GM12891 (cell line): ENCODE measurements at regions not wholly inside any gene's neighbourhood (a gene's known extent, or its start where the extent isn't known, plus 50 kb on each side); places are given as distances from the start of the nearest gene placed in this dataset.
"Not testable (repeated sequence)": the region's sequence is repeated elsewhere in the genome, so short reads cannot be mapped to it uniquely, and the experiment has no call there.

Source experiments
- DNase-seq: peaks from one replicate; pipeline ENCODE4 v3.0.0; 2011; ENCODE audit warnings: low spot score; ENCODE audit not compliant: insufficient read length
- FAIRE-seq: peaks from 2 replicates; lab custom pipeline; 2011; peaks lifted over from hg19 to GRCh38; lab: Jason Lieb, UNC
- PAX5 ChIP-seq: IDR thresholded peaks from 2 replicates; pipeline ENCODE4 v1.6.1; 2011; ENCODE audit warnings: low read length, moderate library complexity, mild to moderate bottlenecking; ENCODE audit not compliant: insufficient read depth, severe bottlenecking
- POLR2A ChIP-seq: IDR thresholded peaks from 2 replicates; pipeline ENCODE4 v1.6.1; 2011; ENCODE audit warnings: low read depth, low read length, control low read depth
- POLR2AphosphoS5 ChIP-seq: IDR thresholded peaks from 2 replicates; pipeline ENCODE4 v1.6.1; 2011; ENCODE audit warnings: low read depth, low read length, control low read depth
- POU2F2 ChIP-seq: IDR thresholded peaks from 2 replicates; pipeline ENCODE4 v1.6.1; 2011; ENCODE audit warnings: low read depth, mild to moderate bottlenecking, control low read depth, low read length, moderate library complexity
- SPI1 ChIP-seq: IDR thresholded peaks from 2 replicates; pipeline ENCODE4 v1.6.1; 2011; ENCODE audit warnings: low read depth, low read length, control low read depth
- TAF1 ChIP-seq: IDR thresholded peaks from 2 replicates; pipeline ENCODE4 v1.6.1; 2011; ENCODE audit warnings: low read depth, low read length, control low read depth

GRCh38 chr4:155040031-155040430 is 168.4 kb upstream of the NPY2R start:
- DNase-seq (no peak), FAIRE-seq (no peak)
- TF ChIP-seq POU2F2 (no peak), POLR2A (no peak), SPI1 (no peak), TAF1 (no peak), POLR2AphosphoS5 (no peak), PAX5 (no peak)

- FAIRE-seq (no peak), DNase-seq (no peak)
- TF ChIP-seq TAF1 (no peak), POLR2A (no peak), PAX5 (no peak), POU2F2 (no peak), SPI1 (no peak), POLR2AphosphoS5 (no peak)
Observed at GRCh38 chr4:155042014-155042413, 166.4 kb upstream of the NPY2R start.

GRCh38 chr4:155044251-155044650 is 164.2 kb upstream of the NPY2R start:
- not testable (repeated sequence) for FAIRE-seq, DNase-seq

- TF ChIP-seq POLR2AphosphoS5 (no peak), POU2F2 (no peak), TAF1 (no peak)
- DNase-seq, result no peak
- FAIRE-seq, result no peak
Observed at GRCh38 chr4:155047755-155048154, 160.7 kb upstream of the NPY2R start.

- not testable (repeated sequence) for FAIRE-seq, DNase-seq
Observed at GRCh38 chr4:155054042-155054441, 154.4 kb upstream of the NPY2R start.

- no peak for TF ChIP-seq POLR2A
- TF ChIP-seq TAF1, result no peak
- no peak for TF ChIP-seq POU2F2
- TF ChIP-seq PAX5, result no peak
- TF ChIP-seq SPI1, result no peak
- no peak for TF ChIP-seq POLR2AphosphoS5
- DNase-seq (no peak), FAIRE-seq (no peak)
Observed at GRCh38 chr4:155060419-155060818, 148.0 kb upstream of the NPY2R start.

- DNase-seq (no peak), FAIRE-seq (no peak)
- TF ChIP-seq POU2F2, result no peak
- no peak for TF ChIP-seq SPI1
- TF ChIP-seq PAX5, result no peak
- TF ChIP-seq POLR2A, result no peak
- TF ChIP-seq TAF1, result no peak
- TF ChIP-seq POLR2AphosphoS5, result no peak
Observed at GRCh38 chr4:155060873-155061272, 147.6 kb upstream of the NPY2R start.

GRCh38 chr4:155062948-155063347 is 145.5 kb upstream of the NPY2R start:
- DNase-seq (no peak), FAIRE-seq (no peak)
- TF ChIP-seq POLR2AphosphoS5, result no peak
- TF ChIP-seq PAX5, result no peak
- TF ChIP-seq SPI1, result no peak
- TF ChIP-seq POLR2A, result no peak
- no peak for TF ChIP-seq TAF1
- TF ChIP-seq POU2F2, result no peak

- DNase-seq, FAIRE-seq: not testable (repeated sequence)
Observed at GRCh38 chr4:155064934-155065333, 143.5 kb upstream of the NPY2R start.

GRCh38 chr4:155066871-155067270 is 141.6 kb upstream of the NPY2R start:
- FAIRE-seq (no peak), DNase-seq (no peak)
- TF ChIP-seq POU2F2 (no peak), POLR2A (no peak), POLR2AphosphoS5 (no peak), SPI1 (no peak), TAF1 (no peak), PAX5 (no peak)

- no peak for FAIRE-seq
Observed at GRCh38 chr4:155071962-155072361, 136.5 kb upstream of the NPY2R start.

More at GRCh38 chr4:155071962-155072361, 136.5 kb upstream of the NPY2R start:
- TF ChIP-seq POU2F2 (no peak), PAX5 (no peak), TAF1 (no peak), POLR2AphosphoS5 (no peak)
- no peak for DNase-seq
